H1 (cell line): ENCODE measurements at regions not wholly inside any gene's neighbourhood (a gene's known extent, or its start where the extent isn't known, plus 50 kb on each side); places are given as distances from the start of the nearest gene placed in this dataset.

ENCODE experiments used
- CTCF ChIP-seq, 3 experiments: IDR thresholded peaks; 1 replicate in 2 of 3; 2 replicates in 1 of 3; pipeline versions ENCODE4 v1.5.1 to v1.6.1; 2011; ENCODE audit warnings: low read length in 3 of 3, mild to moderate bottlenecking in 3 of 3, inconsistent platforms in 2 of 3, low read depth in 1 of 3, moderate library complexity in 1 of 3; ENCODE audit not compliant: insufficient read depth in 1 of 3; ENCODE audit errors: control extremely low read depth in 1 of 3
- E2F6 ChIP-seq: IDR thresholded peaks from 2 replicates; pipeline ENCODE4 v1.6.1; 2012; ENCODE audit warnings: inconsistent platforms
- EP300 ChIP-seq, 2 experiments: IDR thresholded peaks; 1 replicate in 1 of 2; 2 replicates in 1 of 2; pipeline ENCODE4 v1.6.1; 2011 to 2012; ENCODE audit warnings: low read depth in 2 of 2, low read length in 2 of 2, mild to moderate bottlenecking in 2 of 2, borderline replicate concordance in 1 of 2, inconsistent platforms in 1 of 2, moderate library complexity in 1 of 2
- HDAC6 ChIP-seq: IDR thresholded peaks from one replicate; pipeline ENCODE4 v1.7.1; 2012; ENCODE audit warnings: low read depth, mild to moderate bottlenecking, inconsistent platforms, low read length, moderate library complexity
- KDM1A ChIP-seq: fragments of 200-600, 300-600 bp; sonication (generic); IDR thresholded peaks from 2 replicates; pipeline ENCODE4 v1.7.1; 2016; ENCODE audit warnings: mild to moderate bottlenecking, low read length, borderline replicate concordance
- POLR2A ChIP-seq, 2 experiments: IDR thresholded peaks; 1 replicate in 1 of 2; 2 replicates in 1 of 2; pipeline ENCODE4 v1.6.1; 2011; ENCODE audit warnings: low read depth in 2 of 2, low read length in 2 of 2, mild to moderate bottlenecking in 2 of 2; ENCODE audit errors: control extremely low read depth in 1 of 2
- POLR2AphosphoS5 ChIP-seq: IDR thresholded peaks from 2 replicates; pipeline ENCODE4 v1.6.1; 2011; ENCODE audit warnings: low read depth, low read length
- TF ChIP-seq, protein P1 (sequence below): IDR thresholded peaks from 2 replicates; pipeline ENCODE4 v1.6.1; 2011; ENCODE audit warnings: low read length, improper control_type of control experiment
- TF ChIP-seq, protein P2 (sequence below): IDR thresholded peaks from 2 replicates; pipeline ENCODE4 v1.6.1; 2012; ENCODE audit warnings: inconsistent platforms
- TF ChIP-seq, protein P3 (sequence below): fragments of 300-600 bp; sonication (generic); IDR thresholded peaks from 2 replicates; pipeline ENCODE4 v1.7.1; 2012; ENCODE audit warnings: low read length, moderate library complexity, mild to moderate bottlenecking, inconsistent platforms; ENCODE audit not compliant: insufficient replicate concordance

DNA sequence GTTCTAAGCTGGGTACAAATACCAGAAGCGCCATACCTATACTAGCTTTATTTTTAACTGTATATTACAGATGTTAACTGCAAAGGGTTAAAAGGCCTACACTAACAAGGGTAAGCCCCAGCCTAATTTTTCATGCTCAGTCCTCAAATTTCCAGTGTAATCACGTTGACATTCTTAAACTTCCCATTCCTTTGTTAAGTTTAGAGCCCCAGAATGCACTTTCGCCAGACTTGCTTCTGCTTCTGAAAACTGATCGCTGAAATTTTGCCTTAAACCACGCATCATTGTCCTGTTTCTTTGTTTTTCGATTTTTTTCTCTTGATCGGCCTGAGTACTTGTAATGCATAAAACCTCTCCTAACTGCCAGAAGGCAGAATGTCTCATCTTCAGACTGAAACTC, 2141.9 kb upstream of the AGA start:
- TF ChIP-seq HDAC6 (no peak), CTCF (IDR thresholded peaks at IDR 0.05; ENCODE audit: control extremely low read depth in 1 of 3, insufficient read depth in 1 of 3, low read depth in 1 of 3, low read length in 3 of 3) (no peak), KDM1A (no peak), POLR2A (IDR thresholded peaks at IDR 0.05; ENCODE audit: control extremely low read depth in 1 of 2, low read depth in 2 of 2, low read length in 2 of 2) (no peak), POLR2AphosphoS5 (no peak), EP300 (IDR thresholded peaks at IDR 0.05; ENCODE audit: borderline replicate concordance in 1 of 2, low read depth in 2 of 2, low read length in 2 of 2) (no peak), E2F6 (no peak)
- TF ChIP-seq, protein P1, sequence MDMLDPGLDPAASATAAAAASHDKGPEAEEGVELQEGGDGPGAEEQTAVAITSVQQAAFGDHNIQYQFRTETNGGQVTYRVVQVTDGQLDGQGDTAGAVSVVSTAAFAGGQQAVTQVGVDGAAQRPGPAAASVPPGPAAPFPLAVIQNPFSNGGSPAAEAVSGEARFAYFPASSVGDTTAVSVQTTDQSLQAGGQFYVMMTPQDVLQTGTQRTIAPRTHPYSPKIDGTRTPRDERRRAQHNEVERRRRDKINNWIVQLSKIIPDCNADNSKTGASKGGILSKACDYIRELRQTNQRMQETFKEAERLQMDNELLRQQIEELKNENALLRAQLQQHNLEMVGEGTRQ: no peak
- TF ChIP-seq, protein P2, sequence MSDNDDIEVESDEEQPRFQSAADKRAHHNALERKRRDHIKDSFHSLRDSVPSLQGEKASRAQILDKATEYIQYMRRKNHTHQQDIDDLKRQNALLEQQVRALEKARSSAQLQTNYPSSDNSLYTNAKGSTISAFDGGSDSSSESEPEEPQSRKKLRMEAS: no peak
- TF ChIP-seq, protein P3, sequence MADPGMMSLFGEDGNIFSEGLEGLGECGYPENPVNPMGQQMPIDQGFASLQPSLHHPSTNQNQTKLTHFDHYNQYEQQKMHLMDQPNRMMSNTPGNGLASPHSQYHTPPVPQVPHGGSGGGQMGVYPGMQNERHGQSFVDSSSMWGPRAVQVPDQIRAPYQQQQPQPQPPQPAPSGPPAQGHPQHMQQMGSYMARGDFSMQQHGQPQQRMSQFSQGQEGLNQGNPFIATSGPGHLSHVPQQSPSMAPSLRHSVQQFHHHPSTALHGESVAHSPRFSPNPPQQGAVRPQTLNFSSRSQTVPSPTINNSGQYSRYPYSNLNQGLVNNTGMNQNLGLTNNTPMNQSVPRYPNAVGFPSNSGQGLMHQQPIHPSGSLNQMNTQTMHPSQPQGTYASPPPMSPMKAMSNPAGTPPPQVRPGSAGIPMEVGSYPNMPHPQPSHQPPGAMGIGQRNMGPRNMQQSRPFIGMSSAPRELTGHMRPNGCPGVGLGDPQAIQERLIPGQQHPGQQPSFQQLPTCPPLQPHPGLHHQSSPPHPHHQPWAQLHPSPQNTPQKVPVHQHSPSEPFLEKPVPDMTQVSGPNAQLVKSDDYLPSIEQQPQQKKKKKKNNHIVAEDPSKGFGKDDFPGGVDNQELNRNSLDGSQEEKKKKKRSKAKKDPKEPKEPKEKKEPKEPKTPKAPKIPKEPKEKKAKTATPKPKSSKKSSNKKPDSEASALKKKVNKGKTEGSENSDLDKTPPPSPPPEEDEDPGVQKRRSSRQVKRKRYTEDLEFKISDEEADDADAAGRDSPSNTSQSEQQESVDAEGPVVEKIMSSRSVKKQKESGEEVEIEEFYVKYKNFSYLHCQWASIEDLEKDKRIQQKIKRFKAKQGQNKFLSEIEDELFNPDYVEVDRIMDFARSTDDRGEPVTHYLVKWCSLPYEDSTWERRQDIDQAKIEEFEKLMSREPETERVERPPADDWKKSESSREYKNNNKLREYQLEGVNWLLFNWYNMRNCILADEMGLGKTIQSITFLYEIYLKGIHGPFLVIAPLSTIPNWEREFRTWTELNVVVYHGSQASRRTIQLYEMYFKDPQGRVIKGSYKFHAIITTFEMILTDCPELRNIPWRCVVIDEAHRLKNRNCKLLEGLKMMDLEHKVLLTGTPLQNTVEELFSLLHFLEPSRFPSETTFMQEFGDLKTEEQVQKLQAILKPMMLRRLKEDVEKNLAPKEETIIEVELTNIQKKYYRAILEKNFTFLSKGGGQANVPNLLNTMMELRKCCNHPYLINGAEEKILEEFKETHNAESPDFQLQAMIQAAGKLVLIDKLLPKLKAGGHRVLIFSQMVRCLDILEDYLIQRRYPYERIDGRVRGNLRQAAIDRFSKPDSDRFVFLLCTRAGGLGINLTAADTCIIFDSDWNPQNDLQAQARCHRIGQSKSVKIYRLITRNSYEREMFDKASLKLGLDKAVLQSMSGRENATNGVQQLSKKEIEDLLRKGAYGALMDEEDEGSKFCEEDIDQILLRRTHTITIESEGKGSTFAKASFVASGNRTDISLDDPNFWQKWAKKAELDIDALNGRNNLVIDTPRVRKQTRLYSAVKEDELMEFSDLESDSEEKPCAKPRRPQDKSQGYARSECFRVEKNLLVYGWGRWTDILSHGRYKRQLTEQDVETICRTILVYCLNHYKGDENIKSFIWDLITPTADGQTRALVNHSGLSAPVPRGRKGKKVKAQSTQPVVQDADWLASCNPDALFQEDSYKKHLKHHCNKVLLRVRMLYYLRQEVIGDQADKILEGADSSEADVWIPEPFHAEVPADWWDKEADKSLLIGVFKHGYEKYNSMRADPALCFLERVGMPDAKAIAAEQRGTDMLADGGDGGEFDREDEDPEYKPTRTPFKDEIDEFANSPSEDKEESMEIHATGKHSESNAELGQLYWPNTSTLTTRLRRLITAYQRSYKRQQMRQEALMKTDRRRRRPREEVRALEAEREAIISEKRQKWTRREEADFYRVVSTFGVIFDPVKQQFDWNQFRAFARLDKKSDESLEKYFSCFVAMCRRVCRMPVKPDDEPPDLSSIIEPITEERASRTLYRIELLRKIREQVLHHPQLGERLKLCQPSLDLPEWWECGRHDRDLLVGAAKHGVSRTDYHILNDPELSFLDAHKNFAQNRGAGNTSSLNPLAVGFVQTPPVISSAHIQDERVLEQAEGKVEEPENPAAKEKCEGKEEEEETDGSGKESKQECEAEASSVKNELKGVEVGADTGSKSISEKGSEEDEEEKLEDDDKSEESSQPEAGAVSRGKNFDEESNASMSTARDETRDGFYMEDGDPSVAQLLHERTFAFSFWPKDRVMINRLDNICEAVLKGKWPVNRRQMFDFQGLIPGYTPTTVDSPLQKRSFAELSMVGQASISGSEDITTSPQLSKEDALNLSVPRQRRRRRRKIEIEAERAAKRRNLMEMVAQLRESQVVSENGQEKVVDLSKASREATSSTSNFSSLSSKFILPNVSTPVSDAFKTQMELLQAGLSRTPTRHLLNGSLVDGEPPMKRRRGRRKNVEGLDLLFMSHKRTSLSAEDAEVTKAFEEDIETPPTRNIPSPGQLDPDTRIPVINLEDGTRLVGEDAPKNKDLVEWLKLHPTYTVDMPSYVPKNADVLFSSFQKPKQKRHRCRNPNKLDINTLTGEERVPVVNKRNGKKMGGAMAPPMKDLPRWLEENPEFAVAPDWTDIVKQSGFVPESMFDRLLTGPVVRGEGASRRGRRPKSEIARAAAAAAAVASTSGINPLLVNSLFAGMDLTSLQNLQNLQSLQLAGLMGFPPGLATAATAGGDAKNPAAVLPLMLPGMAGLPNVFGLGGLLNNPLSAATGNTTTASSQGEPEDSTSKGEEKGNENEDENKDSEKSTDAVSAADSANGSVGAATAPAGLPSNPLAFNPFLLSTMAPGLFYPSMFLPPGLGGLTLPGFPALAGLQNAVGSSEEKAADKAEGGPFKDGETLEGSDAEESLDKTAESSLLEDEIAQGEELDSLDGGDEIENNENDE: no peak
